ENCODE measurements at regions not wholly inside any gene's neighbourhood (a gene's known extent, or its start where the extent isn't known, plus 50 kb on each side); places are given as distances from the start of the nearest gene placed in this dataset.

GRCh38 chr6:154583546-154584188 lies 73.2 kb upstream of the CNKSR3 start:
- 85% methylated on average over 4 of the region's 4 CpGs for WGBS (ENCODE audit: missing lambda C conversion rate)
- no peak overlapping the region for H3K27ac ChIP-seq
- H3K4me2 ChIP-seq, result no peak overlapping the region
- no peaks in the 10 kb centered on the region for H3K9me3 ChIP-seq
- FAIRE-seq, result no peak
- H3K4me3 ChIP-seq, result no peak overlapping the region
- no peak for TF ChIP-seq FOSB (CRISPR knock-in tag; IDR thresholded peaks at IDR 0.05)
- TF ChIP-seq ZNF302 (CRISPR knock-in tag; IDR thresholded peaks at IDR 0.05), result no peak
- no peak for TF ChIP-seq TFCP2L1 (CRISPR knock-in tag; IDR thresholded peaks at IDR 0.05)
- no peak for TF ChIP-seq CBX2 (IDR thresholded peaks at IDR 0.05; ENCODE audit: borderline replicate concordance, low read depth)
- TF ChIP-seq HEYL (CRISPR knock-in tag; IDR thresholded peaks at IDR 0.05), result no peak
- no peak for TF ChIP-seq RNF2 (IDR thresholded peaks at IDR 0.05; ENCODE audit: borderline replicate concordance, low read depth)
- no peak for TF ChIP-seq KDM5A (IDR thresholded peaks at IDR 0.05)
- TF ChIP-seq MAFK (IDR thresholded peaks at IDR 0.05; ENCODE audit: partially characterized antibody), result no peak
- TF ChIP-seq HES2 (IDR thresholded peaks at IDR 0.05), result no peak
- no peak for TF ChIP-seq EHF (CRISPR knock-in tag; IDR thresholded peaks at IDR 0.05)
- TF ChIP-seq PHF8 (IDR thresholded peaks at IDR 0.05; ENCODE audit: borderline replicate concordance, low read depth), result no peak
- no peak for TF ChIP-seq REST (IDR thresholded peaks at IDR 0.05)
- TF ChIP-seq RFX5 (IDR thresholded peaks at IDR 0.05), result no peak
- TF ChIP-seq CEBPB (IDR thresholded peaks at IDR 0.05), result no peak
- TF ChIP-seq, protein P1, sequence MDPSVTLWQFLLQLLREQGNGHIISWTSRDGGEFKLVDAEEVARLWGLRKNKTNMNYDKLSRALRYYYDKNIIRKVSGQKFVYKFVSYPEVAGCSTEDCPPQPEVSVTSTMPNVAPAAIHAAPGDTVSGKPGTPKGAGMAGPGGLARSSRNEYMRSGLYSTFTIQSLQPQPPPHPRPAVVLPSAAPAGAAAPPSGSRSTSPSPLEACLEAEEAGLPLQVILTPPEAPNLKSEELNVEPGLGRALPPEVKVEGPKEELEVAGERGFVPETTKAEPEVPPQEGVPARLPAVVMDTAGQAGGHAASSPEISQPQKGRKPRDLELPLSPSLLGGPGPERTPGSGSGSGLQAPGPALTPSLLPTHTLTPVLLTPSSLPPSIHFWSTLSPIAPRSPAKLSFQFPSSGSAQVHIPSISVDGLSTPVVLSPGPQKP (IDR thresholded peaks at IDR 0.05; ENCODE audit: low read depth, low read length), result no peak
- TF ChIP-seq, protein P2, sequence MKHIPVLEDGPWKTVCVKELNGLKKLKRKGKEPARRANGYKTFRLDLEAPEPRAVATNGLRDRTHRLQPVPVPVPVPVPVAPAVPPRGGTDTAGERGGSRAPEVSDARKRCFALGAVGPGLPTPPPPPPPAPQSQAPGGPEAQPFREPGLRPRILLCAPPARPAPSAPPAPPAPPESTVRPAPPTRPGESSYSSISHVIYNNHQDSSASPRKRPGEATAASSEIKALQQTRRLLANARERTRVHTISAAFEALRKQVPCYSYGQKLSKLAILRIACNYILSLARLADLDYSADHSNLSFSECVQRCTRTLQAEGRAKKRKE (CRISPR knock-in tag; IDR thresholded peaks at IDR 0.05; ENCODE audit: low read depth), result no peak
- TF ChIP-seq, protein P3, sequence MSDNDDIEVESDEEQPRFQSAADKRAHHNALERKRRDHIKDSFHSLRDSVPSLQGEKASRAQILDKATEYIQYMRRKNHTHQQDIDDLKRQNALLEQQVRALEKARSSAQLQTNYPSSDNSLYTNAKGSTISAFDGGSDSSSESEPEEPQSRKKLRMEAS (IDR thresholded peaks at IDR 0.05), result no peak
- TF ChIP-seq NR3C1 (IDR thresholded peaks at IDR 0.05), result no peak
- TF ChIP-seq BCL3 (IDR thresholded peaks at IDR 0.05), result no peak
- TF ChIP-seq RAD21 (conservative IDR thresholded peaks at IDR 0.05 in 1 of 2, IDR thresholded peaks at IDR 0.05 in 1 of 2), result no peak
- POLR2A ChIA-PET, result no interaction called here
- H3K4me1 ChIP-seq, result no peaks in the 10 kb centered on the region
- CTCF ChIA-PET, result no interaction called here
- no peak for DNase-seq (ENCODE audit: low read depth in 1 of 2, low spot score in 1 of 2)
- no peak for ATAC-seq

All from A549 (cell line).